RWPE1 (cell line): ENCODE measurements at regions not wholly inside any gene's neighbourhood (a gene's known extent, or its start where the extent isn't known, plus 50 kb on each side); places are given as distances from the start of the nearest gene placed in this dataset.
A peak's percentile ranks its signal among the peaks of the same experiment; 100 is the strongest.

ENCODE experiments used
- CTCF ChIA-PET: fragments of 350-600 bp; sonication (Branson Sonifier 250); formaldehyde crosslinking; extraction: SDS; loops from one replicate; lab custom pipeline; 2021; lab: Yijun Ruan, JAX
- POLR2A ChIA-PET: fragments of 400-600 bp; formaldehyde crosslinking; extraction: SDS; loops from one replicate; lab custom pipeline; 2020; ENCODE audit warnings: antibody characterized with exemption; ENCODE audit not compliant: low non-redundant PET; lab: Yijun Ruan, JAX
- DNase-seq: peaks from one replicate; pipeline ENCODE4 v3.0.0; 2012; ENCODE audit warnings: low spot score
- H3K27ac ChIP-seq: fragments of 450-650 bp; 2 replicates; pipeline ENCODE4 v1.5.1; 2017
- CTCF ChIP-seq: fragments of 450-650 bp; conservative IDR thresholded peaks from 2 replicates; pipeline ENCODE4 v1.5.1; 2017; ENCODE audit warnings: low read depth, mild to moderate bottlenecking

GRCh38 chr5:79858410-79858723, 132.7 kb downstream of the MTX3 start:
- no peak overlapping the region for H3K27ac ChIP-seq
- POLR2A ChIA-PET, result no interaction called here
- no peak for DNase-seq
- CTCF ChIA-PET, result interaction anchor here (0.5 to 2.2 kb wide), 21 partner anchors 9 to 1378 kb away, joined by 3 to 8 read pairs (median 3); partner anchors contain the start of gene CMYA5
- TF ChIP-seq CTCF, result peak; percentile 83

GRCh38 chr5:79857714-79858409, 133.2 kb downstream of the MTX3 start:
- peak; percentile 99 for TF ChIP-seq CTCF
- CTCF ChIA-PET, result interaction anchor here (0.5 to 2.2 kb wide), 28 partner anchors 9 to 1377 kb away, joined by 3 to 8 read pairs (median 3); partner anchors contain the start of gene CMYA5
- H3K27ac ChIP-seq, result no peak overlapping the region
- DNase-seq, result peak; percentile 69
- POLR2A ChIA-PET, result no interaction called here

- ChIA-PET POLR2A (no interaction called here), CTCF (interaction anchor here (0.6 to 2.2 kb wide), 4 partner anchors 167 to 783 kb away, joined by 3 to 8 read pairs (median 5); partner anchors contain the start of gene CMYA5)
- TF ChIP-seq CTCF, result no peak
- no peak overlapping the region for H3K27ac ChIP-seq
- no peak for DNase-seq
These were observed 134.5 kb downstream of the MTX3 start for GRCh38 chr5:79856456-79857055.

GRCh38 chr5:79853676-79854418, 137.2 kb downstream of the MTX3 start:
- H3K27ac ChIP-seq, result no peak overlapping the region
- POLR2A ChIA-PET, result no interaction called here
- no peak for TF ChIP-seq CTCF
- CTCF ChIA-PET, result interaction anchor here (0.6 to 1.5 kb wide), 5 partner anchors 11 to 196 kb away, joined by 3 to 4 read pairs (median 3); no protein-coding TSS in a partner anchor
- DNase-seq, result peak; percentile 79

- TF ChIP-seq CTCF, result no peak
- ChIA-PET POLR2A (no interaction called here), CTCF (interaction anchor here (0.6 to 1.5 kb wide), 3 partner anchors 10 to 613 kb away, joined by 3 to 7 read pairs (median 4); no protein-coding TSS in a partner anchor)
- no peak for DNase-seq
- H3K27ac ChIP-seq, result no peak overlapping the region
These were observed 138.0 kb downstream of the MTX3 start for GRCh38 chr5:79853028-79853427.

- CTCF ChIA-PET, result interaction anchor here (0.9 kb wide), 1 partner anchor 10 kb away, joined by 3 read pairs; no protein-coding TSS in a partner anchor
- no peak overlapping the region for H3K27ac ChIP-seq
- TF ChIP-seq CTCF, result no peak
- DNase-seq, result no peak
- POLR2A ChIA-PET, result no interaction called here
These were observed 139.6 kb downstream of the MTX3 start for GRCh38 chr5:79851391-79851863.
